ENCODE measurements at regions not wholly inside any gene's neighbourhood (a gene's known extent, or its start where the extent isn't known, plus 50 kb on each side); places are given as distances from the start of the nearest gene placed in this dataset.

DNA sequence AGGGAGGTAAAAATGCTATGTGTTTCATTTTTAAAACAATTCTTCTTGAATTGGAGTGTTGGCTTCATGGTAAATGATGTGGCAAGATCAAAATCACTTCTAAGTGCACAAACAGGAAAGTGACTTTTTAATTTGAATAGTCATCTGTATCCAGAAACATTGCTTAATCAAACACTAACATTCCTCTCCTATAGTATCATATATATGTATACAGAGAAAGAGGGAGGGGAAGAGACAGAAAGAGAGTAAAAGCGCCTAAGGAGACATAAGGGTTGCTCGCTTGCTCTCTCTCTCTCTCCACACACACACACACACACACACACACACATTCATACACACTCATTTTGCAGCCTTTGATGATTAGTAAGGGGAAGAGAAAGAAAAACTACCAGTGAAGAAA is 95.4 kb upstream of the PRDM9 start:
- WGBS (ENCODE audit: extremely low coverage, insufficient read length, low lambda C conversion rate) = no CpG with 5 or more reads among the region's 2 CpGs

More for the DNA sequence above, 95.4 kb upstream of the PRDM9 start:
- Histone ChIP-seq H4K20me1 (ENCODE audit: control insufficient read depth, insufficient read depth, insufficient read length) (no peaks in the 10 kb centered on the region), H2BK12ac (ENCODE audit: insufficient read length, low read depth, low read length) (no peak overlapping the region), H3K18ac (ENCODE audit: insufficient read length, low read depth, low read length) (no peak overlapping the region), H3K27me3 (ENCODE audit: insufficient read depth, low read length) (no peaks in the 10 kb centered on the region), H2BK120ac (ENCODE audit: low read depth, low read length, poor library complexity, severe bottlenecking) (no peak overlapping the region), H4K5ac (ENCODE audit: insufficient read length, low read depth, low read length) (no peak overlapping the region), H4K91ac (ENCODE audit: insufficient read length, low read depth, low read length) (no peak overlapping the region), H2AFZ (ENCODE audit: low read length) (no peak overlapping the region), H3K4me1 (ENCODE audit: insufficient read depth, low read length) (no peaks in the 10 kb centered on the region), H3K23me2 (ENCODE audit: insufficient read length, low read depth, low read length, poor library complexity, severe bottlenecking) (no peaks in the 10 kb centered on the region), H3K14ac (ENCODE audit: insufficient read depth, low read length) (no peak overlapping the region), H2BK20ac (ENCODE audit: low read depth, low read length, poor library complexity, severe bottlenecking) (no peak overlapping the region), H4K8ac (replicated peaks; ENCODE audit: insufficient read length, low read depth, low read length) (no peak overlapping the region), H2BK5ac (ENCODE audit: insufficient read length, low read length) (no peak overlapping the region), H3K56ac (ENCODE audit: insufficient read length, low read depth, low read length) (no peak overlapping the region), H3K4ac (ENCODE audit: low read depth, low read length) (no peak overlapping the region), H3K79me1 (ENCODE audit: insufficient read depth, low read depth, low read length, poor library complexity, severe bottlenecking) (no peaks in the 10 kb centered on the region), H3K79me2 (ENCODE audit: insufficient read depth, low read length) (no peaks in the 10 kb centered on the region), H2BK15ac (ENCODE audit: low read depth, low read length) (no peak overlapping the region), H3K9ac (ENCODE audit: extremely low read depth, insufficient read length, low read length) (no peak overlapping the region), H3K23ac (ENCODE audit: insufficient read length, low read depth, low read length) (no peak overlapping the region), H3T11ph (ENCODE audit: low read length) (no peak overlapping the region), H3K4me2 (ENCODE audit: insufficient read depth, insufficient read length, low read length) (no peak overlapping the region), H2AK5ac (ENCODE audit: insufficient read length, low read length) (no peak overlapping the region), H3K27ac (ENCODE audit: insufficient read length, low read depth, low read length) (no peak overlapping the region), H3K9me3 (ENCODE audit: control insufficient read depth, low read depth, low read length) (no peaks in the 10 kb centered on the region)
- no peaks in the 10 kb centered on the region for H3K9me3 Mint-ChIP-seq
- H3K27me3 Mint-ChIP-seq (ENCODE audit: low read depth) = no peaks in the 10 kb centered on the region
- no peaks in the 10 kb centered on the region for H3K4me1 Mint-ChIP-seq
- DNase-seq = no peak
- TF ChIP-seq, protein P1, sequence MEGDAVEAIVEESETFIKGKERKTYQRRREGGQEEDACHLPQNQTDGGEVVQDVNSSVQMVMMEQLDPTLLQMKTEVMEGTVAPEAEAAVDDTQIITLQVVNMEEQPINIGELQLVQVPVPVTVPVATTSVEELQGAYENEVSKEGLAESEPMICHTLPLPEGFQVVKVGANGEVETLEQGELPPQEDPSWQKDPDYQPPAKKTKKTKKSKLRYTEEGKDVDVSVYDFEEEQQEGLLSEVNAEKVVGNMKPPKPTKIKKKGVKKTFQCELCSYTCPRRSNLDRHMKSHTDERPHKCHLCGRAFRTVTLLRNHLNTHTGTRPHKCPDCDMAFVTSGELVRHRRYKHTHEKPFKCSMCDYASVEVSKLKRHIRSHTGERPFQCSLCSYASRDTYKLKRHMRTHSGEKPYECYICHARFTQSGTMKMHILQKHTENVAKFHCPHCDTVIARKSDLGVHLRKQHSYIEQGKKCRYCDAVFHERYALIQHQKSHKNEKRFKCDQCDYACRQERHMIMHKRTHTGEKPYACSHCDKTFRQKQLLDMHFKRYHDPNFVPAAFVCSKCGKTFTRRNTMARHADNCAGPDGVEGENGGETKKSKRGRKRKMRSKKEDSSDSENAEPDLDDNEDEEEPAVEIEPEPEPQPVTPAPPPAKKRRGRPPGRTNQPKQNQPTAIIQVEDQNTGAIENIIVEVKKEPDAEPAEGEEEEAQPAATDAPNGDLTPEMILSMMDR (conservative IDR thresholded peaks at IDR 0.05) = no peak
- peaks cover 0 to 1% (median 0%) of the 10 kb centered on the region in 3 experiments; a peak in 2 of 7 replicates for H3K36me3 Mint-ChIP-seq (ENCODE audit: insufficient read depth in 1 of 3, low read depth in 3 of 3)
- H3K27ac Mint-ChIP-seq = no peak overlapping the region; a peak in 1 of 7 replicates
- H3K4me3 Mint-ChIP-seq = no peak overlapping the region

All from H9 (cell line).